ENCODE measurements at regions not wholly inside any gene's neighbourhood (a gene's known extent, or its start where the extent isn't known, plus 50 kb on each side); places are given as distances from the start of the nearest gene placed in this dataset.
"Not testable (repeated sequence)": the region's sequence is repeated elsewhere in the genome, so short reads cannot be mapped to it uniquely, and the experiment has no call there.

- DNase-seq (ENCODE audit: low spot score): no peak
Measured at GRCh38 chr22:49527611-49528419, 299.9 kb downstream of the BRD1 start.

GRCh38 chr22:49525801-49526535, 301.7 kb downstream of the BRD1 start:
- peak; percentile 79 for DNase-seq (ENCODE audit: low spot score)

- no peak for DNase-seq (ENCODE audit: low spot score)
Measured at GRCh38 chr22:49525360-49525759, 302.3 kb downstream of the BRD1 start.

- no peak for DNase-seq (ENCODE audit: low spot score)
Measured at GRCh38 chr22:49524362-49524761, 303.3 kb downstream of the BRD1 start.

GRCh38 chr22:49523374-49524008, 304.2 kb downstream of the BRD1 start:
- no peak for DNase-seq (ENCODE audit: low spot score)

GRCh38 chr22:49522582-49523373, 304.9 kb downstream of the BRD1 start:
- no peak for DNase-seq (ENCODE audit: low spot score)

- peak; percentile 55 for DNase-seq (ENCODE audit: low spot score)
Measured at GRCh38 chr22:49521787-49522224, 305.9 kb downstream of the BRD1 start.

GRCh38 chr22:49519117-49519737, 308.4 kb downstream of the BRD1 start:
- no peak for DNase-seq (ENCODE audit: low spot score)

GRCh38 chr22:49518436-49518970, 309.2 kb downstream of the BRD1 start:
- DNase-seq (ENCODE audit: low spot score): no peak

- DNase-seq (ENCODE audit: low spot score): no peak
Measured at GRCh38 chr22:49517667-49518185, 309.9 kb downstream of the BRD1 start.

GRCh38 chr22:49517211-49517610, 310.5 kb downstream of the BRD1 start:
- DNase-seq (ENCODE audit: low spot score): no peak

- DNase-seq (ENCODE audit: low spot score): no peak
Measured at GRCh38 chr22:49515475-49515874, 312.2 kb downstream of the BRD1 start.

GRCh38 chr22:49514641-49515040, 313.0 kb downstream of the BRD1 start:
- peak; percentile 41 for DNase-seq (ENCODE audit: low spot score)

GRCh38 chr22:49514211-49514610, 313.5 kb downstream of the BRD1 start:
- no peak for DNase-seq (ENCODE audit: low spot score)

GRCh38 chr22:49513358-49513851, 314.3 kb downstream of the BRD1 start:
- no peak for DNase-seq (ENCODE audit: low spot score)

GRCh38 chr22:49512487-49513165, 315.0 kb downstream of the BRD1 start:
- no peak for DNase-seq (ENCODE audit: low spot score)

- not testable (repeated sequence) for DNase-seq (ENCODE audit: low spot score)
Measured at GRCh38 chr22:49511393-49512189, 316.1 kb downstream of the BRD1 start.

- DNase-seq (ENCODE audit: low spot score): no peak
Measured at GRCh38 chr22:49510718-49511117, 317.0 kb downstream of the BRD1 start.

GRCh38 chr22:49509016-49509415, 318.7 kb downstream of the BRD1 start:
- no peak for DNase-seq (ENCODE audit: low spot score)
